ENCODE measurements at regions not wholly inside any gene's neighbourhood (a gene's known extent, or its start where the extent isn't known, plus 50 kb on each side); places are given as distances from the start of the nearest gene placed in this dataset.

DNA sequence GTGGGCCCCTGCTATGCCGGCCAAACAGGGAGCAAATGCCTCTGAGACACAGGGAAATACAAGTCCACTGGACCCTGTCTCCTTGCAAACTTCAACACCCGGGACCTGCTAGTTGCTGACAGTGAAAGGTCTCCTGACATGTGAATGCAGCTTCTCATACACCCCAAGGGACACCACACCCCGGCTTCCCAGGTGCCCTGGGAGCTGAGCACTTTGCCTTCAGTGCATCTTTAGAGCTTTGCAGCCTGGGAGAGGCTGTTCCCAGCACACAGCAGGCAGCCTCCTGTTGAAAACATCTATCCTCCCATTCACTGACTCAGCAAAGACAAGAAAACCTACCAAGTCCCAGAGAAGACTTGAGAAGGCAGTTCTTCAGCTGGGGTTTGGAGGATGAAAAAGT is 143.4 kb downstream of the COL6A3 start:
- DNase-seq (ENCODE audit: low read depth in 2 of 2): no peak

DNA sequence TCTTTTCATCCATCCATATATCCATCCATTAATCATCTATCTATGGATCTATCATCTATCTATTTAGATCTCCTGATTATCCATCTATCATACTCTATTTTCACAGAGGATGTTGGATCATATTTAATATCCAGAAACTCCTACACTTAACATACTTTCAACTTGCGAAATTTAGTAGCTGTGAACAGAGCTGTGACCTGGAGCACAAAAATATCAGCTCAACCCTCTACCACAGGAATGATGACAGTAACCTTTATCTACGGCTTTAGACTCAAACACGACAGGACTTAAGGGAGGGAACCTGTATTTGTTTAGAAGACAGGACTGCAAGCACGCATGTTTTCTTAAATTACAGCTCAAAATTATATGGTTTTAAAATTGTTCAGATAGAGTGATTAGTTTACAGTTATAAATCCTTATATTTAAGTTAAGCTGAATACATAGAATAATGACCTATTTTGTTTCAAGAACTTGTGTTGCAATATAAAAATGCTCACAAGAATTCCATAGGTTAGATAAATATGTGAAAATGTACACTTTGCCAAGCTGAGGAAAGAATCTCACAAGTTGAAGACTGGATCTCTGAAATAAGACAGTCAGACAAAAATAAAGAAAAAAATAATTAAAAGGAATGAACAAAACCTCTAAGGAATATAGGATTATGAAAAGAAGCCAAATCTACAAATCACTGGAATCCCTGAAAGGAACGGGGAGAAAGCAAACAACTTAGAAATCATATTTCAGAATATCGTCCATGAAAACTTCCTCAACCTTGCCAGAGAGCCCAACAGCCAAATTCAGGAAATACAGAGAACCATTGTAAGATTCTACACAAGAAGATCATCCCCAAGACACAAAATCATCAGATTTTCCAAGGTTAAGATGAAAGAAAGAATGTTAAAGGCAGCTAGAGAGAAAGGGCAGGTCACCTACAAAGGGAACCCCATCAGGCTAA is 142.0 kb downstream of the COL6A3 start:
- DNase-seq (ENCODE audit: low read depth in 2 of 2): no peak
